ENCODE measurements at regions not wholly inside any gene's neighbourhood (a gene's known extent, or its start where the extent isn't known, plus 50 kb on each side); places are given as distances from the start of the nearest gene placed in this dataset.

DNA sequence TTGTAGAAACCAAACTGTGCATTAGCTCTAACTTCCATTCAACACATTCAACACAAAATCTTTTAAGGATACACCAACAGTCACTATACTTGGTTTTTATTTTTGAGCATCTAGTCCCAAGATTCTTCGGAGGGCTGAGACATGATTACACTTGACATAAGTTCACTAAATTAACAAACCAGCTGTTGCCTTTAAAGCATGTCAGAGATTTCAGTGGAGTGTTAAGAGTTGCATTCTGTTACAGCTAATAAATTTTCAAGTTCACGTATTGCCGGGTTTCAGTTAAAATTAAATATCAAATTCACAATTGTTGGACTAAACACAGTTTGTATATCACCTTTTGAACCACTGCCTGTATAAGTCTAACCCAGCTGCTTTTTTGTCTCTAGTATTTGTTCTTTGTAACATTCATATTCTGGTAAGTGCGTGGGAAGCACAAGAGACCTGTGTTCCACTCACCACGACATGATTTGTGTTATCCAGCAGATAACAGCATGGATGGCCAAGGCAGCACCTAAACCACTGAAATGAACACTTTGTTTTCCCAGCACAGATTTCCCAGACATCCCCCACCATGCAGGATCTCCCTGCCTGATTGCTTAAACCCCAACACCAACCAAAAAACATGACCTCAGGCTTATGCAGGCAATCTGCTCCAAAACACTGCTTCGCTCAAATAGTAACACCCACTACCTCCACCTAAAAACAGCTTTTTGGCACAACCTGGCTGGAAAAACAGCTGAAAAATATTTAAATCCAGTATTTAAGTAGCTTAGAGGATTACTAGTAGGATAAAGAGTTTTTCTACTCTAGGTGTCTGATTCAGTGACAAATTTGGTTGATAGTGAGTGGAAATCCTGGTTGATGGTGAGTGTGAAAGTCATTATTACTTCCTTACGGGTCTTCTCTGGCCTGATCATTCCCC is 286.5 kb upstream of the NT5E start:
- CTCF ChIA-PET, result no interaction called here
- POLR2A ChIA-PET, result no interaction called here
- no peaks in the 10 kb centered on the region for H3K4me1 ChIP-seq (ENCODE audit: control extremely low read depth in 1 of 4, control insufficient read depth in 4 of 4, insufficient read depth in 4 of 4, low read length in 3 of 4)
- H3K36me3 ChIP-seq (ENCODE audit: control insufficient read depth in 4 of 4, insufficient read depth in 4 of 4, low read length in 3 of 4), result no peaks in the 10 kb centered on the region
- no peak overlapping the region for H3K4me3 ChIP-seq (ENCODE audit: control insufficient read depth in 1 of 7, extremely low read depth in 1 of 7, insufficient read depth in 4 of 7, low read depth in 2 of 7, low read length in 6 of 7)
- H3K27me3 ChIP-seq (replicated peaks in 2 of 5; ENCODE audit: control insufficient read depth in 4 of 5, insufficient read depth in 5 of 5, low read length in 4 of 5), result no peaks in the 10 kb centered on the region
- H3K9me3 ChIP-seq (ENCODE audit: control extremely low read depth in 1 of 5, control insufficient read depth in 4 of 5, insufficient read depth in 2 of 5, low read depth in 1 of 5, low read length in 4 of 5), result no peaks in the 10 kb centered on the region
- H3K27ac ChIP-seq (ENCODE audit: insufficient read depth in 1 of 2, low read depth in 1 of 2, low read length in 2 of 2, poor library complexity in 1 of 2, severe bottlenecking in 2 of 2), result no peak overlapping the region
- 95% methylated on average over 3 of the region's 7 CpGs for WGBS (ENCODE audit: insufficient coverage)
- DNase-seq, result no peak

DNA sequence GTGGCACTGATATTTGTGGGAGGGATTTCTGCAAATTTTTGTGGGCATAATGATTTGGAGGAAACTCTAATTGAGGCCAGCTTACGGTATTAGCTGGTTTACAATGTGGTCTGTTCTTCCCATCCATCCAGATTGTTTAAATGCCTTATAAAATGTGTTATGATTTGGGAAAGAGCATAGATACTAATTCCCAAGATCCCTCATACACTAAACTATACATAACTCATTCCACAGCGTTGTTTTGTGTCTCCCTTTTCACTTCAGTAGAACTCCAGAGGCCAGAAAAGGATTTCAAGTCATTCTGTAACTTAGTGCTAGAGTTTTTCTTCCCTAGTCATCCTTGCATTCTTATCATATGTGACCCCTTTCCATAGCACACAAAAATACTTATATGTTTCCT is 292.6 kb upstream of the NT5E start:
- no peaks in the 10 kb centered on the region for H3K9me3 ChIP-seq (ENCODE audit: control extremely low read depth in 1 of 5, control insufficient read depth in 4 of 5, insufficient read depth in 2 of 5, low read depth in 1 of 5, low read length in 4 of 5)
- no peaks in the 10 kb centered on the region for H3K27me3 ChIP-seq (replicated peaks in 2 of 5; ENCODE audit: control insufficient read depth in 4 of 5, insufficient read depth in 5 of 5, low read length in 4 of 5)
- no peaks in the 10 kb centered on the region for H3K4me1 ChIP-seq (ENCODE audit: control extremely low read depth in 1 of 4, control insufficient read depth in 4 of 4, insufficient read depth in 4 of 4, low read length in 3 of 4)
- H3K27ac ChIP-seq (ENCODE audit: insufficient read depth in 1 of 2, low read depth in 1 of 2, low read length in 2 of 2, poor library complexity in 1 of 2, severe bottlenecking in 2 of 2), result no peak overlapping the region
- no peaks in the 10 kb centered on the region for H3K36me3 ChIP-seq (ENCODE audit: control insufficient read depth in 4 of 4, insufficient read depth in 4 of 4, low read length in 3 of 4)
- ChIA-PET CTCF (no interaction called here), POLR2A (no interaction called here)
- H3K4me3 ChIP-seq (ENCODE audit: control insufficient read depth in 1 of 7, extremely low read depth in 1 of 7, insufficient read depth in 4 of 7, low read depth in 2 of 7, low read length in 6 of 7), result no peak overlapping the region
- DNase-seq, result no peak
- WGBS (ENCODE audit: insufficient coverage), result 100% methylated on average over 1 of the region's 2 CpGs

DNA sequence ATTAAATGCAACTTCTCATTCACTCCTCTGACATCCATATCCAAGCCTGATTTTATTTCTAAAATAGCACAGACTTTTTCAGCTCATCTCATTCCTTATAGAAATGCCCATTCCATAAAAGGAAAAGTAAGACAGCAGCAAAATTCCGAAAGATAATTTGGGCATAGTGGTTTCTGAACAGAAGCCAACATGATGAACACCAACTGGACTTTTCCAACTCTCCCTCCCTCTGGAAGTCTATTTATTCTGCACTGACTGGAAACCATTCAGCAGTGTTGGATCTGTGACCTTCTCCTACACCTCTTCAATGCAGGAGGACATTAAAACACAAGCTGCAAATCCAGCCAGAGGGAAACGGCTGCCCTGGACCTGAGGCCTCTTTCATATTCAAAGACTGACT is 306.2 kb upstream of the NT5E start:
- H3K4me1 ChIP-seq (ENCODE audit: control extremely low read depth in 1 of 4, control insufficient read depth in 4 of 4, insufficient read depth in 4 of 4, low read length in 3 of 4), result no peaks in the 10 kb centered on the region
- ChIA-PET CTCF (no interaction called here), POLR2A (no interaction called here)
- H3K4me3 ChIP-seq (ENCODE audit: control insufficient read depth in 1 of 7, extremely low read depth in 1 of 7, insufficient read depth in 4 of 7, low read depth in 2 of 7, low read length in 6 of 7), result no peak overlapping the region
- 100% methylated on average over 1 of the region's 2 CpGs for WGBS (ENCODE audit: insufficient coverage)
- no peak overlapping the region for H3K27ac ChIP-seq (ENCODE audit: insufficient read depth in 1 of 2, low read depth in 1 of 2, low read length in 2 of 2, poor library complexity in 1 of 2, severe bottlenecking in 2 of 2)
- no peak for DNase-seq
- no peaks in the 10 kb centered on the region for H3K27me3 ChIP-seq (replicated peaks in 2 of 5; ENCODE audit: control insufficient read depth in 4 of 5, insufficient read depth in 5 of 5, low read length in 4 of 5)
- no peaks in the 10 kb centered on the region for H3K36me3 ChIP-seq (ENCODE audit: control insufficient read depth in 4 of 4, insufficient read depth in 4 of 4, low read length in 3 of 4)
- no peaks in the 10 kb centered on the region for H3K9me3 ChIP-seq (ENCODE audit: control extremely low read depth in 1 of 5, control insufficient read depth in 4 of 5, insufficient read depth in 2 of 5, low read depth in 1 of 5, low read length in 4 of 5)

DNA sequence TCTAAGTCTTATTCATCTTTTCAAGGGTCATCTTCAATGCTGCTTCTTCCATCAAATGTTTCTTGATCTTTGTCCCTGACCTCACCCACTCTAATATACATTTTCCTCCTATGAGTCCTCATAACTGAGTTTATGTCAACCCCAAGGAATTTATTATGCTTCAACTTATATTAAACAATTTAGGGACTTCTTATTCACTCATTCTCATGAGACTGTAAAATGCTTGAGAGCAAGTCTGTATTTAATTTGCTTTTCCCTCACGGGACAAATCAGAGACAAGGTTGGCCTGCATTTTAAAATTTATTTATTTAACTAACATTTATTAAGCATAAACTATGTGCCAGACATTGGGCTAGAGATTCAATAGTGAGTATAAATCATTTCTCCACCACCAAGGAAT is 312.0 kb upstream of the NT5E start:
- no peak for DNase-seq
- no peak overlapping the region for H3K4me3 ChIP-seq (ENCODE audit: control insufficient read depth in 1 of 7, extremely low read depth in 1 of 7, insufficient read depth in 4 of 7, low read depth in 2 of 7, low read length in 6 of 7)
- H3K27me3 ChIP-seq (replicated peaks in 2 of 5; ENCODE audit: control insufficient read depth in 4 of 5, insufficient read depth in 5 of 5, low read length in 4 of 5), result no peaks in the 10 kb centered on the region
- no peak overlapping the region for H3K27ac ChIP-seq (ENCODE audit: insufficient read depth in 1 of 2, low read depth in 1 of 2, low read length in 2 of 2, poor library complexity in 1 of 2, severe bottlenecking in 2 of 2)
- no peaks in the 10 kb centered on the region for H3K36me3 ChIP-seq (ENCODE audit: control insufficient read depth in 4 of 4, insufficient read depth in 4 of 4, low read length in 3 of 4)
- H3K4me1 ChIP-seq (ENCODE audit: control extremely low read depth in 1 of 4, control insufficient read depth in 4 of 4, insufficient read depth in 4 of 4, low read length in 3 of 4), result no peaks in the 10 kb centered on the region
- CTCF ChIA-PET, result no interaction called here
- WGBS (ENCODE audit: insufficient coverage), result no CpG with 5 or more reads among the region's 1 CpG
- H3K9me3 ChIP-seq (ENCODE audit: control extremely low read depth in 1 of 5, control insufficient read depth in 4 of 5, insufficient read depth in 2 of 5, low read depth in 1 of 5, low read length in 4 of 5), result no peaks in the 10 kb centered on the region
- POLR2A ChIA-PET, result no interaction called here

DNA sequence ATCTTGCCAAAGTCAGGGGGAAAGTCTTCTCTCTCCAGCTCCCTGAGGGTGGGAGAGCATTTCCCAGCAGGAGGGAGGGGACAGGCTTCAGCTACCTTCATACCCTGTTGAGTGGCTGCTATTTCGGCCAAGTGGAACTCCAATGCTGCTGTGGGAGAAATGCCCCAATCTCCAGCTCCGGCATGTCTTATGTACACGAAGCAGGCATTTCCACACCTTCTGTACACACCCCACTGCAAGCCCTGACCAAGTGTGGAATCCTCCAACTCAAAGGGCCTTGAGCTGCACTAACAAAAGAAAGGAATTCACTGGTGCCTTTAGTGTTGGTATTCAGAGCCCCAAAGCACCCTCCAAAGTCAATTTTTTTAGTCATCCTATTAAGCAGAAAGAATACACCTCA is 313.6 kb upstream of the NT5E start:
- ChIA-PET CTCF (no interaction called here), POLR2A (no interaction called here)
- 100% methylated on average over 2 of the region's 3 CpGs for WGBS (ENCODE audit: insufficient coverage)
- H3K4me3 ChIP-seq (ENCODE audit: control insufficient read depth in 1 of 7, extremely low read depth in 1 of 7, insufficient read depth in 4 of 7, low read depth in 2 of 7, low read length in 6 of 7), result no peak overlapping the region
- H3K27me3 ChIP-seq (replicated peaks in 2 of 5; ENCODE audit: control insufficient read depth in 4 of 5, insufficient read depth in 5 of 5, low read length in 4 of 5), result no peaks in the 10 kb centered on the region
- no peaks in the 10 kb centered on the region for H3K4me1 ChIP-seq (ENCODE audit: control extremely low read depth in 1 of 4, control insufficient read depth in 4 of 4, insufficient read depth in 4 of 4, low read length in 3 of 4)
- H3K36me3 ChIP-seq (ENCODE audit: control insufficient read depth in 4 of 4, insufficient read depth in 4 of 4, low read length in 3 of 4), result no peaks in the 10 kb centered on the region
- H3K27ac ChIP-seq (ENCODE audit: insufficient read depth in 1 of 2, low read depth in 1 of 2, low read length in 2 of 2, poor library complexity in 1 of 2, severe bottlenecking in 2 of 2), result no peak overlapping the region
- DNase-seq, result no peak
- H3K9me3 ChIP-seq (ENCODE audit: control extremely low read depth in 1 of 5, control insufficient read depth in 4 of 5, insufficient read depth in 2 of 5, low read depth in 1 of 5, low read length in 4 of 5), result no peaks in the 10 kb centered on the region

DNA sequence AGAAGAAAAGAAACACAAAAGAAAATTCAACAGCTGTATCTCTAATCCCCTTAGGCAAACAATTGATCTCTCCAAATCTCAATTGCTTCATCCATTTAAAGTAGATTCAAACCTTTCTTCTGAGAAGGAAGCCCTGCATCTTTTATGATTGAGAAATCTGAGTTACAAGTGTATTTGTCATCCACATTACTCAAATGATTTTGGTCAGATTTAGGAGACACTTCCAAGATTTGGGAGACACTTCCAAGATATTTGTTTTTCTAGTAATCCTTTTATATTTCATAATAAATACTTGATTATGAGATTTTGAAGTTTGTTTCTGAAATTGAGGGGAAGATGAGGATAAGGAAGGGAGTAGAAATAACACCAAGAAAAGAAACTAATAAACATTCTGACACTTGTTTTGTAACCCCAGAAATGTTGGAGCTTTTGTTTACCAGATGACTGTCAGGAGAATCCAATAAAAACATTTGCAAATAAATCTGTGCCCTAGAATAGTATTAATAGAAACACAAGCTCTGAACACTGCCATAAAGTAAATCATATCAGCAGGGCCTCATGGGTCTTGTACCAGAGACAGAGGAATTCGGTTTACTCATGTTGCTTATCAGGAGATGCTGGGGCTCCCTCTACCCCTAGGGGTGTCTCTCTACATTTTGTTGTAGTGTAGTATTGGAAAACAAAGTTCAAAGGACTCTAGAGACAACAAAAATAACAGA is 314.3 kb upstream of the NT5E start:
- Histone ChIP-seq H3K9me3 (ENCODE audit: control extremely low read depth in 1 of 5, control insufficient read depth in 4 of 5, insufficient read depth in 2 of 5, low read depth in 1 of 5, low read length in 4 of 5) (no peaks in the 10 kb centered on the region), H3K36me3 (ENCODE audit: control insufficient read depth in 4 of 4, insufficient read depth in 4 of 4, low read length in 3 of 4) (no peaks in the 10 kb centered on the region), H3K27ac (ENCODE audit: insufficient read depth in 1 of 2, low read depth in 1 of 2, low read length in 2 of 2, poor library complexity in 1 of 2, severe bottlenecking in 2 of 2) (no peak overlapping the region), H3K4me1 (ENCODE audit: control extremely low read depth in 1 of 4, control insufficient read depth in 4 of 4, insufficient read depth in 4 of 4, low read length in 3 of 4) (no peaks in the 10 kb centered on the region), H3K27me3 (replicated peaks in 2 of 5; ENCODE audit: control insufficient read depth in 4 of 5, insufficient read depth in 5 of 5, low read length in 4 of 5) (no peaks in the 10 kb centered on the region), H3K4me3 (ENCODE audit: control insufficient read depth in 1 of 7, extremely low read depth in 1 of 7, insufficient read depth in 4 of 7, low read depth in 2 of 7, low read length in 6 of 7) (no peak overlapping the region)
- DNase-seq, result no peak
- ChIA-PET POLR2A (no interaction called here), CTCF (no interaction called here)
- WGBS (ENCODE audit: insufficient coverage), result no CpG with 5 or more reads among the region's 1 CpG

DNA sequence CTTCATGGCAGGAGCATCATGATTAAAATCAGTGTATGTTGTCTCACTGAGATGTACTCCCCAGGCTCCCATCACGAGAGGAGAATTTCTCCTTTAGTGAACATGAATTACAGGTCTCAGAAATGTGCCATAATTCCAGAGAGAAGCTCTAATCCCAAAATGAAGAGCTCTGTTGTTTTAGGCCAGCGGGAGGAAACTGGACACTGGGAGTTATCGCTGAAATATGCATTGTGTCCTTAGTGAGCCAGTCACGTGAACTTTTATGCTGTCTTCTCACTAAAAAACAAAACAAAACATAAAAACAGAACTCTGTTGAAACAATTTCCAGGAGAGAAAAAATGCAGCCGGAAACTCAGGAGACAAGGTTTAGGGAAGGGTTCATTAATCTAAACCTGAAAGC is 315.7 kb upstream of the NT5E start:
- ChIA-PET CTCF (no interaction called here), POLR2A (no interaction called here)
- Histone ChIP-seq H3K27me3 (replicated peaks in 2 of 5; ENCODE audit: control insufficient read depth in 4 of 5, insufficient read depth in 5 of 5, low read length in 4 of 5) (no peaks in the 10 kb centered on the region), H3K9me3 (ENCODE audit: control extremely low read depth in 1 of 5, control insufficient read depth in 4 of 5, insufficient read depth in 2 of 5, low read depth in 1 of 5, low read length in 4 of 5) (no peaks in the 10 kb centered on the region), H3K27ac (ENCODE audit: insufficient read depth in 1 of 2, low read depth in 1 of 2, low read length in 2 of 2, poor library complexity in 1 of 2, severe bottlenecking in 2 of 2) (no peak overlapping the region), H3K4me1 (ENCODE audit: control extremely low read depth in 1 of 4, control insufficient read depth in 4 of 4, insufficient read depth in 4 of 4, low read length in 3 of 4) (no peaks in the 10 kb centered on the region), H3K36me3 (ENCODE audit: control insufficient read depth in 4 of 4, insufficient read depth in 4 of 4, low read length in 3 of 4) (no peaks in the 10 kb centered on the region), H3K4me3 (ENCODE audit: control insufficient read depth in 1 of 7, extremely low read depth in 1 of 7, insufficient read depth in 4 of 7, low read depth in 2 of 7, low read length in 6 of 7) (no peak overlapping the region)
- DNase-seq, result no peak
- 83% methylated on average over 5 of the region's 5 CpGs for WGBS (ENCODE audit: insufficient coverage)

Data from common myeloid progenitor, CD34-positive (primary cell).